B cell (primary cell): ENCODE measurements at regions not wholly inside any gene's neighbourhood (a gene's known extent, or its start where the extent isn't known, plus 50 kb on each side); places are given as distances from the start of the nearest gene placed in this dataset.

ENCODE experiments used
- EZH2 ChIP-seq: IDR thresholded peaks from 2 replicates; pipeline ENCODE4 v1.6.1; 2012; ENCODE audit warnings: borderline replicate concordance, low read depth, mild to moderate bottlenecking, moderate library complexity, low read length; ENCODE audit not compliant: insufficient read depth, poor library complexity, severe bottlenecking
- TF ChIP-seq, protein P1 (sequence below): fragments of 200-600 bp; IDR thresholded peaks from one replicate; pipeline ENCODE4 v1.8.0; 2022; ENCODE audit warnings: antibody characterized with exemption, mild to moderate bottlenecking

DNA sequence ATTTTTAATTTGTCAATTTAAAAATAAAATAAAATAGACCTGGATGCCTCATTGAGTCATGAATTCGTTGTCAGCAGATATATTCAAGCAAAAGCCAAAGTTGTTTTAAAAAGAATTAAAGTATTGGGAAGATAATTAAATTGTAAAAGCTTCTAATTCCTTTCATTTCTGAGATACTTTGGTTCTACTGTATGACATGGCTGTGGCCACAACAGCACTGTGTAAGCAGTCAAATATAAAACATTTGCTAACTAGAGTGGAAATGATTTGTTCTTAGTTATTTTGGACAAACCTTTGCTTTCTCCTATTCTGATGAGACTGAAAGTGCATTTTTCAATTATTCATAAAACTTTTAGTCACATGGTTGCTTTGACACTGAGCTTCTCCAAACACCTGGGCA is 143.6 kb upstream of the FAM13C start:
- TF ChIP-seq, protein P1, sequence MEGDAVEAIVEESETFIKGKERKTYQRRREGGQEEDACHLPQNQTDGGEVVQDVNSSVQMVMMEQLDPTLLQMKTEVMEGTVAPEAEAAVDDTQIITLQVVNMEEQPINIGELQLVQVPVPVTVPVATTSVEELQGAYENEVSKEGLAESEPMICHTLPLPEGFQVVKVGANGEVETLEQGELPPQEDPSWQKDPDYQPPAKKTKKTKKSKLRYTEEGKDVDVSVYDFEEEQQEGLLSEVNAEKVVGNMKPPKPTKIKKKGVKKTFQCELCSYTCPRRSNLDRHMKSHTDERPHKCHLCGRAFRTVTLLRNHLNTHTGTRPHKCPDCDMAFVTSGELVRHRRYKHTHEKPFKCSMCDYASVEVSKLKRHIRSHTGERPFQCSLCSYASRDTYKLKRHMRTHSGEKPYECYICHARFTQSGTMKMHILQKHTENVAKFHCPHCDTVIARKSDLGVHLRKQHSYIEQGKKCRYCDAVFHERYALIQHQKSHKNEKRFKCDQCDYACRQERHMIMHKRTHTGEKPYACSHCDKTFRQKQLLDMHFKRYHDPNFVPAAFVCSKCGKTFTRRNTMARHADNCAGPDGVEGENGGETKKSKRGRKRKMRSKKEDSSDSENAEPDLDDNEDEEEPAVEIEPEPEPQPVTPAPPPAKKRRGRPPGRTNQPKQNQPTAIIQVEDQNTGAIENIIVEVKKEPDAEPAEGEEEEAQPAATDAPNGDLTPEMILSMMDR, result no peak
- TF ChIP-seq EZH2, result no peak
